Activated naive CD4-positive, alpha-beta T cell treated with anti-CD3 and anti-CD28 coated beads for 36 hours (primary cell): ENCODE measurements at regions not wholly inside any gene's neighbourhood (a gene's known extent, or its start where the extent isn't known, plus 50 kb on each side); places are given as distances from the start of the nearest gene placed in this dataset.

ENCODE experiments used
- CTCF ChIA-PET: fragments of 350-600 bp; sonication (Branson Sonifier 250); formaldehyde crosslinking; loops from one replicate; lab custom pipeline; 2021; ENCODE audit warnings: antibody characterized with exemption; lab: Charles Lee
- DNase-seq: peaks from one replicate; pipeline ENCODE4 v3.0.0-alpha.2; 2020
- H3K27ac Mint-ChIP-seq: one replicate; pipeline ENCODE4 v1.8.0; 2021; ENCODE audit warnings: mild to moderate bottlenecking, mixed read lengths
- H3K27me3 Mint-ChIP-seq: one replicate; pipeline ENCODE4 v1.8.0; 2021; ENCODE audit warnings: low read depth, mixed read lengths
- H3K36me3 Mint-ChIP-seq: one replicate; pipeline ENCODE4 v1.8.0; 2021; ENCODE audit warnings: low read depth, mixed read lengths
- H3K4me1 Mint-ChIP-seq: one replicate; pipeline ENCODE4 v1.8.0; 2021; ENCODE audit warnings: low read depth, mixed read lengths
- H3K4me3 Mint-ChIP-seq: one replicate; pipeline ENCODE4 v1.8.0; 2021; ENCODE audit warnings: mild to moderate bottlenecking, moderate library complexity, mixed read lengths
- H3K9me3 Mint-ChIP-seq: one replicate; pipeline ENCODE4 v1.8.0; 2021; ENCODE audit warnings: mixed read lengths
- intact Hi-C: fragments of 100-400 bp; cut with micrococcal nuclease; formaldehyde crosslinking; loops from one replicate; pipeline ENCODE4 v1.15.1; 2023

DNA sequence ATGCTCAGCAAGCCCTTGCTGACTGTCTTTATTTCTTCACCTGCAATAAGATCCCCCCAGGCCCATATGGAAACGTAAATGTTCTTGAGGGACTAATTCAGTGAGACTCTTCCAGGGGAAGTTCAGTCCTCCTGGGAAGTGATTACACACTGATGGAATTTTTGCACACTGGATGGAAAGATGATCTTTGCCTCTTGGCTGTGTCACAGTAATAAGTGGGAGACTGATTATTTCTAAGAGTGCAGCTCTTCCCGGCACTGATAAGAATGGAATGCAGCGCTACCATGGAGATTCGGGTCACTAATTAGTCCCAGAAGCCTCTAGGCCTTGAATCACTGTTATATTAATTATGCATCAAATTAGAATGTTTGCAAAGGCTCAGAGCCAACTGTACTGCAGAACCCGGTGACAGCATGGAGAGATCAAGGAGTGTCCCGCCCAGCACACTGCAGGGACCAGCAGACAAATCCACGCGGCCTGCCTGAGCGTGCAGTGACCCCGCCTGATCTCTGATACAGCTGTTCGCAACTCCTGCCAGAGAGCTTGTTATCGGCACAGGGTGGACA is 178.3 kb downstream of the SNX19 start:
- no peaks in the 10 kb centered on the region for H3K36me3 Mint-ChIP-seq
- H3K27ac Mint-ChIP-seq, result no peak overlapping the region
- DNase-seq, result no peak
- H3K4me1 Mint-ChIP-seq, result no peaks in the 10 kb centered on the region
- peaks cover 24% of the 10 kb centered on the region for H3K9me3 Mint-ChIP-seq
- CTCF ChIA-PET, result no interaction called here
- intact Hi-C loops, result no loop called here
- H3K27me3 Mint-ChIP-seq, result no peaks in the 10 kb centered on the region
- H3K4me3 Mint-ChIP-seq, result no peak overlapping the region

GRCh38 chr11:130738611-130739010 is 177.7 kb downstream of the SNX19 start:
- no peaks in the 10 kb centered on the region for H3K27me3 Mint-ChIP-seq
- no peak overlapping the region for H3K4me3 Mint-ChIP-seq
- H3K4me1 Mint-ChIP-seq, result no peaks in the 10 kb centered on the region
- intact Hi-C loops, result no loop called here
- DNase-seq, result no peak
- H3K9me3 Mint-ChIP-seq, result peaks cover 24% of the 10 kb centered on the region
- CTCF ChIA-PET, result no interaction called here
- no peak overlapping the region for H3K27ac Mint-ChIP-seq
- no peaks in the 10 kb centered on the region for H3K36me3 Mint-ChIP-seq

- intact Hi-C loops, result no loop called here
- CTCF ChIA-PET, result no interaction called here
- no peaks in the 10 kb centered on the region for H3K4me1 Mint-ChIP-seq
- H3K4me3 Mint-ChIP-seq, result no peak overlapping the region
- peaks cover 4% of the 10 kb centered on the region for H3K27me3 Mint-ChIP-seq
- no peak for DNase-seq
- H3K9me3 Mint-ChIP-seq, result peaks cover 14% of the 10 kb centered on the region
- H3K36me3 Mint-ChIP-seq, result no peaks in the 10 kb centered on the region
- no peak overlapping the region for H3K27ac Mint-ChIP-seq
These were observed 175.5 kb downstream of the SNX19 start for GRCh38 chr11:130740819-130741218.

GRCh38 chr11:130744794-130745193 is 171.5 kb downstream of the SNX19 start:
- CTCF ChIA-PET, result interaction anchor here (0.6 kb wide), 1 partner anchor 33 kb away, joined by 3 read pairs; no protein-coding TSS in a partner anchor
- Mint-ChIP-seq H3K36me3 (no peaks in the 10 kb centered on the region), H3K4me3 (no peak overlapping the region), H3K4me1 (no peaks in the 10 kb centered on the region), H3K27ac (no peak overlapping the region), H3K9me3 (peaks cover 14% of the 10 kb centered on the region), H3K27me3 (peaks cover 15% of the 10 kb centered on the region)
- DNase-seq, result no peak
- intact Hi-C loops, result no loop called here

DNA sequence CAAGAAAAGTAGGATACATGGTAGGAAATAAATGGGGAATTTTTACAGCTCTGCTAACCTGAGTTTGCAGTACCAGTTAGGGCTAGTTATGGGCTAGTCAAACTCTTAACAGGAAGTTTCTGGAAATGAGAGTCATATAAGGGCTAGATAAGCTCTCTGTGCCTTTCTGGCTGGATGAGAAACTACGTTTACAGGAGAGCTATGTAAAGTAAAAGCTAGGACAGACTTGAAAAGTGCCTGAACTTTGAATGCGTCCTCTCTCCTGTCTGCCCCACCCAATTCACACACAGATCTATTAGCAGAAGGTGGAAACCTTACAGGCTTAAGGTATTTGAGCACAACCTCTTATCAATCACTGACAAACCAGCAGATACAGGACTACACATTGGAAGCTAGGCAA is 167.1 kb downstream of the SNX19 start:
- peaks cover 15% of the 10 kb centered on the region for H3K27me3 Mint-ChIP-seq
- CTCF ChIA-PET, result no interaction called here
- H3K36me3 Mint-ChIP-seq, result no peaks in the 10 kb centered on the region
- intact Hi-C loops, result no loop called here
- H3K4me3 Mint-ChIP-seq, result no peak overlapping the region
- H3K9me3 Mint-ChIP-seq, result no peaks in the 10 kb centered on the region
- H3K4me1 Mint-ChIP-seq, result no peaks in the 10 kb centered on the region
- H3K27ac Mint-ChIP-seq, result no peak overlapping the region
- DNase-seq, result no peak

- intact Hi-C loops, result no loop called here
- Mint-ChIP-seq H3K27ac (no peak overlapping the region), H3K4me1 (no peaks in the 10 kb centered on the region), H3K36me3 (no peaks in the 10 kb centered on the region), H3K4me3 (no peak overlapping the region), H3K27me3 (peaks cover 2% of the 10 kb centered on the region), H3K9me3 (no peaks in the 10 kb centered on the region)
- no peak for DNase-seq
- CTCF ChIA-PET, result no interaction called here
These were observed 155.7 kb downstream of the SNX19 start for GRCh38 chr11:130760515-130761125.

DNA sequence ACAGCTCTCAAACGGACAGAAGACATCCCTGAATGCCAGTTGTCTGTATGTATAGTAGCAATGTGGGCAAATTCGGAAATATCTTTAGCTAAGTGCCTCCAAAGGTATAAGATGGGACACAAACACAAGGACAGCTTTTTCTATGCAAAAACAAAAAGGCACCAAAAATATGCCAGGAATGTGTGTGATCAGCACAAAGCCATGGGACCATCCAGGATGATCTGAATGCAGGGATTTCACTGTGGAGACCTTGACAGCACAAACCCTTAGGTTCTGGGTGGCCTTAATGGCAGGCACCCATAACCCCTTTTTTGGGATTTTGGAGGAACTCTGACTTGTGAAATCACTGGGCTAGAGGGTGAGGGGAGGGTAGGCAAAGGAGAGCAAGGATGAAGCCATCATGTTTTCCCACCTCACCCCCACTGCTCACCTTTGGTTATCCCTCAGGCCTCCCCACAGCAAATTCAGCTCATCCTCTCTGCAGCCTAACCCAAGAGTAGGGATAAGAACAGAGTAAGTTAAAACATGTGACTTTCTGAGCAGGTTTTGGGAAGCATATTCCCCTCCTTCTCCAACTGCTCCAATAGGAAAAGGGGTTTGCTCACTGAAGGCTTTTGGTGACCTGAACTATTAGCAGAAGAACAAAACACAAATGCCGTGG is 154.6 kb downstream of the SNX19 start:
- no peak for DNase-seq
- Mint-ChIP-seq H3K4me3 (no peak overlapping the region), H3K36me3 (no peaks in the 10 kb centered on the region), H3K27ac (no peak overlapping the region), H3K27me3 (peaks cover 2% of the 10 kb centered on the region), H3K9me3 (no peaks in the 10 kb centered on the region), H3K4me1 (no peaks in the 10 kb centered on the region)
- intact Hi-C loops, result no loop called here
- CTCF ChIA-PET, result no interaction called here

- CTCF ChIA-PET, result no interaction called here
- no peak for DNase-seq
- intact Hi-C loops, result no loop called here
These were observed 153.6 kb downstream of the SNX19 start for GRCh38 chr11:130762638-130763037.

GRCh38 chr11:130763087-130763980 is 152.9 kb downstream of the SNX19 start:
- H3K27ac Mint-ChIP-seq, result no peak overlapping the region
- intact Hi-C loops, result no loop called here
- no peaks in the 10 kb centered on the region for H3K36me3 Mint-ChIP-seq
- no peak for DNase-seq
- no peak overlapping the region for H3K4me3 Mint-ChIP-seq
- peaks cover 2% of the 10 kb centered on the region for H3K27me3 Mint-ChIP-seq
- CTCF ChIA-PET, result no interaction called here
- H3K4me1 Mint-ChIP-seq, result no peaks in the 10 kb centered on the region
- H3K9me3 Mint-ChIP-seq, result no peaks in the 10 kb centered on the region

More at GRCh38 chr11:130762638-130763037, 153.6 kb downstream of the SNX19 start:
- Mint-ChIP-seq H3K9me3 (no peaks in the 10 kb centered on the region), H3K27me3 (peaks cover 2% of the 10 kb centered on the region), H3K36me3 (no peaks in the 10 kb centered on the region), H3K4me3 (no peak overlapping the region), H3K27ac (no peak overlapping the region), H3K4me1 (no peaks in the 10 kb centered on the region)

DNA sequence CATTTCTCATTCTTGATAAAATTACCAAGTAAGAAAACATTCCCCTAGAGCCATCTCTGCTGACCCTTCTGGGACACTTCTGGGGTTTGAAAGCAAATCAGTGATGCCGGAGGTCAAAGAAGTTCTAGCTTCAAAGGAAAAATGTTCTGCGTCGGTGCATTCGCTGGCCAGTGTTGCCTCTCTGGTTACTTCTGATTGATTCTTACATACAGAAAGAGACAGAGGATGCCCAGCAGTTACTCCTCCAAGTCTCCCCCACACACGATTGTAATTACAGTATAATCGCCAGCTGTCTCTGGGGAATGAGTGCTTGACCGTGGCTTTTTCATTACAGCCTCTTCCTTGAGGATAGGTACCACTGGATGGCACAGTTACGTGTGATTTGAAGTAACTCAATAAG is 150.9 kb downstream of the SNX19 start:
- CTCF ChIA-PET, result no interaction called here
- H3K27ac Mint-ChIP-seq, result no peak overlapping the region

GRCh38 chr11:130765951-130766649 is 150.2 kb downstream of the SNX19 start:
- H3K27ac Mint-ChIP-seq, result no peak overlapping the region
- CTCF ChIA-PET, result no interaction called here
- no peak overlapping the region for H3K4me3 Mint-ChIP-seq

More for the DNA sequence above, 150.9 kb downstream of the SNX19 start:
- H3K27me3 Mint-ChIP-seq, result peaks cover 2% of the 10 kb centered on the region
- intact Hi-C loops, result no loop called here
- no peaks in the 10 kb centered on the region for H3K4me1 Mint-ChIP-seq
- DNase-seq, result no peak
- no peaks in the 10 kb centered on the region for H3K36me3 Mint-ChIP-seq
- H3K4me3 Mint-ChIP-seq, result no peak overlapping the region
- H3K9me3 Mint-ChIP-seq, result no peaks in the 10 kb centered on the region

More at GRCh38 chr11:130765951-130766649, 150.2 kb downstream of the SNX19 start:
- H3K27me3 Mint-ChIP-seq, result peaks cover 2% of the 10 kb centered on the region
- no peaks in the 10 kb centered on the region for H3K4me1 Mint-ChIP-seq
- H3K36me3 Mint-ChIP-seq, result no peaks in the 10 kb centered on the region
- no peaks in the 10 kb centered on the region for H3K9me3 Mint-ChIP-seq
- intact Hi-C loops, result no loop called here
- no peak for DNase-seq
